Activated naive CD8-positive, alpha-beta T cell (primary cell): ENCODE measurements at regions not wholly inside any gene's neighbourhood (a gene's known extent, or its start where the extent isn't known, plus 50 kb on each side); places are given as distances from the start of the nearest gene placed in this dataset.

ENCODE experiments used
- H3K27ac Mint-ChIP-seq: one replicate; pipeline ENCODE4 v1.8.0; 2021; ENCODE audit warnings: mixed read lengths
- H3K27me3 Mint-ChIP-seq: one replicate; pipeline ENCODE4 v1.8.0; 2021; ENCODE audit warnings: mixed read lengths
- H3K36me3 Mint-ChIP-seq: one replicate; pipeline ENCODE4 v1.8.0; 2021; ENCODE audit warnings: mixed read lengths
- H3K4me1 Mint-ChIP-seq: one replicate; pipeline ENCODE4 v1.8.0; 2021; ENCODE audit warnings: low read depth, mixed read lengths
- H3K4me3 Mint-ChIP-seq: one replicate; pipeline ENCODE4 v1.8.0; 2021; ENCODE audit warnings: mild to moderate bottlenecking, mixed read lengths
- H3K9me3 Mint-ChIP-seq: one replicate; pipeline ENCODE4 v1.8.0; 2021; ENCODE audit warnings: low read depth, mixed read lengths

- H3K9me3 Mint-ChIP-seq, result peaks cover 4% of the 10 kb centered on the region
- H3K36me3 Mint-ChIP-seq, result peaks cover 20% of the 10 kb centered on the region
- H3K4me3 Mint-ChIP-seq, result no peak overlapping the region
- no peaks in the 10 kb centered on the region for H3K4me1 Mint-ChIP-seq
- no peak overlapping the region for H3K27ac Mint-ChIP-seq
- no peaks in the 10 kb centered on the region for H3K27me3 Mint-ChIP-seq
Measured at GRCh38 chr2:143988082-143988481, 531.8 kb downstream of the ZEB2 start.

GRCh38 chr2:143981428-143981827 lies 538.5 kb downstream of the ZEB2 start:
- H3K4me3 Mint-ChIP-seq, result no peak overlapping the region
- peaks cover 4% of the 10 kb centered on the region for H3K36me3 Mint-ChIP-seq
- H3K27ac Mint-ChIP-seq, result no peak overlapping the region
- no peaks in the 10 kb centered on the region for H3K9me3 Mint-ChIP-seq
- no peaks in the 10 kb centered on the region for H3K27me3 Mint-ChIP-seq
- no peaks in the 10 kb centered on the region for H3K4me1 Mint-ChIP-seq

GRCh38 chr2:143977356-143977755 lies 542.6 kb downstream of the ZEB2 start:
- H3K36me3 Mint-ChIP-seq, result no peaks in the 10 kb centered on the region
- no peaks in the 10 kb centered on the region for H3K27me3 Mint-ChIP-seq
- H3K4me1 Mint-ChIP-seq, result no peaks in the 10 kb centered on the region
- no peak overlapping the region for H3K27ac Mint-ChIP-seq
- no peak overlapping the region for H3K4me3 Mint-ChIP-seq
- no peaks in the 10 kb centered on the region for H3K9me3 Mint-ChIP-seq

GRCh38 chr2:143975216-143975615 lies 544.7 kb downstream of the ZEB2 start:
- Mint-ChIP-seq H3K9me3 (no peaks in the 10 kb centered on the region), H3K27ac (no peak overlapping the region), H3K36me3 (no peaks in the 10 kb centered on the region), H3K27me3 (no peaks in the 10 kb centered on the region), H3K4me3 (no peak overlapping the region), H3K4me1 (no peaks in the 10 kb centered on the region)

GRCh38 chr2:143974262-143974661 lies 545.7 kb downstream of the ZEB2 start:
- Mint-ChIP-seq H3K36me3 (peaks cover 2% of the 10 kb centered on the region), H3K4me3 (no peak overlapping the region), H3K9me3 (no peaks in the 10 kb centered on the region), H3K27ac (no peak overlapping the region), H3K4me1 (no peaks in the 10 kb centered on the region), H3K27me3 (no peaks in the 10 kb centered on the region)

GRCh38 chr2:143968860-143969259 lies 551.1 kb downstream of the ZEB2 start:
- Mint-ChIP-seq H3K27me3 (no peaks in the 10 kb centered on the region), H3K9me3 (no peaks in the 10 kb centered on the region)

GRCh38 chr2:143968360-143968759 lies 551.6 kb downstream of the ZEB2 start:
- H3K27ac Mint-ChIP-seq, result no peak overlapping the region
- H3K36me3 Mint-ChIP-seq, result peaks cover 5% of the 10 kb centered on the region
- no peak overlapping the region for H3K4me3 Mint-ChIP-seq
- no peaks in the 10 kb centered on the region for H3K27me3 Mint-ChIP-seq
- no peaks in the 10 kb centered on the region for H3K4me1 Mint-ChIP-seq
- H3K9me3 Mint-ChIP-seq, result no peaks in the 10 kb centered on the region

More at GRCh38 chr2:143968860-143969259, 551.1 kb downstream of the ZEB2 start:
- Mint-ChIP-seq H3K27ac (no peak overlapping the region), H3K4me1 (no peaks in the 10 kb centered on the region), H3K4me3 (no peak overlapping the region), H3K36me3 (peaks cover 5% of the 10 kb centered on the region)

- H3K4me1 Mint-ChIP-seq, result no peaks in the 10 kb centered on the region
- peaks cover 15% of the 10 kb centered on the region for H3K36me3 Mint-ChIP-seq
- H3K27ac Mint-ChIP-seq, result no peak overlapping the region
- H3K27me3 Mint-ChIP-seq, result no peaks in the 10 kb centered on the region
- H3K4me3 Mint-ChIP-seq, result no peak overlapping the region
- no peaks in the 10 kb centered on the region for H3K9me3 Mint-ChIP-seq
Measured at GRCh38 chr2:143965493-143966164, 554.3 kb downstream of the ZEB2 start.

- Mint-ChIP-seq H3K27me3 (no peaks in the 10 kb centered on the region), H3K27ac (no peak overlapping the region), H3K4me3 (no peak overlapping the region), H3K4me1 (no peaks in the 10 kb centered on the region), H3K9me3 (peaks cover 7% of the 10 kb centered on the region), H3K36me3 (peaks cover 18% of the 10 kb centered on the region)
Measured at GRCh38 chr2:143964891-143965290, 555.0 kb downstream of the ZEB2 start.

- Mint-ChIP-seq H3K4me3 (no peak overlapping the region), H3K27ac (no peak overlapping the region), H3K27me3 (no peaks in the 10 kb centered on the region), H3K36me3 (peaks cover 18% of the 10 kb centered on the region), H3K4me1 (no peaks in the 10 kb centered on the region), H3K9me3 (peaks cover 7% of the 10 kb centered on the region)
Measured at GRCh38 chr2:143960177-143960576, 559.7 kb downstream of the ZEB2 start.

GRCh38 chr2:143957321-143957720 lies 562.6 kb downstream of the ZEB2 start:
- Mint-ChIP-seq H3K36me3 (peaks cover 13% of the 10 kb centered on the region), H3K9me3 (peaks cover 7% of the 10 kb centered on the region), H3K4me3 (no peak overlapping the region), H3K27me3 (no peaks in the 10 kb centered on the region), H3K27ac (no peak overlapping the region), H3K4me1 (no peaks in the 10 kb centered on the region)

GRCh38 chr2:143955401-143956065 lies 564.4 kb downstream of the ZEB2 start:
- Mint-ChIP-seq H3K27me3 (no peaks in the 10 kb centered on the region), H3K36me3 (peaks cover 8% of the 10 kb centered on the region), H3K4me1 (no peaks in the 10 kb centered on the region), H3K4me3 (no peak overlapping the region), H3K27ac (no peak overlapping the region), H3K9me3 (peaks cover 7% of the 10 kb centered on the region)

- Mint-ChIP-seq H3K27me3 (no peaks in the 10 kb centered on the region), H3K36me3 (peaks cover 2% of the 10 kb centered on the region), H3K4me1 (no peaks in the 10 kb centered on the region), H3K4me3 (no peak overlapping the region), H3K27ac (no peak overlapping the region), H3K9me3 (no peaks in the 10 kb centered on the region)
Measured at GRCh38 chr2:143954844-143955243, 565.1 kb downstream of the ZEB2 start.

GRCh38 chr2:143954186-143954585 lies 565.7 kb downstream of the ZEB2 start:
- Mint-ChIP-seq H3K27me3 (no peaks in the 10 kb centered on the region), H3K27ac (no peak overlapping the region), H3K4me3 (no peak overlapping the region), H3K9me3 (no peaks in the 10 kb centered on the region), H3K36me3 (peaks cover 2% of the 10 kb centered on the region), H3K4me1 (no peaks in the 10 kb centered on the region)

- H3K27ac Mint-ChIP-seq, result no peak overlapping the region
- no peak overlapping the region for H3K4me3 Mint-ChIP-seq
- peaks cover 2% of the 10 kb centered on the region for H3K36me3 Mint-ChIP-seq
- H3K27me3 Mint-ChIP-seq, result no peaks in the 10 kb centered on the region
- no peaks in the 10 kb centered on the region for H3K9me3 Mint-ChIP-seq
- no peaks in the 10 kb centered on the region for H3K4me1 Mint-ChIP-seq
Measured at GRCh38 chr2:143953451-143954030, 566.4 kb downstream of the ZEB2 start.
